HepG2 (cell line): ENCODE measurements at regions not wholly inside any gene's neighbourhood (a gene's known extent, or its start where the extent isn't known, plus 50 kb on each side); places are given as distances from the start of the nearest gene placed in this dataset.

Source experiments
- ASH2L ChIP-seq: fragments of 300-600, 200-600 bp; sonication (generic); IDR thresholded peaks from 2 replicates; pipeline ENCODE4 v1.7.0; 2017; ENCODE audit warnings: low read depth, mild to moderate bottlenecking, moderate library complexity, mixed read lengths, low read length; ENCODE audit not compliant: insufficient read length
- CBX1 ChIP-seq: IDR thresholded peaks from one replicate; pipeline ENCODE4 v1.6.1; 2016; ENCODE audit warnings: antibody characterized with exemption, low read depth
- FOXJ3 ChIP-seq: sonication (generic); formaldehyde crosslinking; IDR thresholded peaks from 2 replicates; pipeline ENCODE4 v1.4.0; 2020; ENCODE audit warnings: missing genetic modification reagents, mild to moderate bottlenecking, borderline replicate concordance
- HDAC6 ChIP-seq: fragments of 200-600 bp; sonication (generic); IDR thresholded peaks from 2 replicates; pipeline ENCODE4 v1.7.0; 2017; ENCODE audit warnings: mild to moderate bottlenecking, antibody characterized with exemption, low read length, low read depth
- MAFF ChIP-seq: IDR thresholded peaks from 2 replicates; pipeline ENCODE4 v1.6.1; 2011; ENCODE audit warnings: low read depth, low read length, improper control_type of control experiment
- PCBP2 ChIP-seq: fragments of 200-400 bp; formaldehyde crosslinking; optimal IDR thresholded peaks from 2 replicates; pipeline ENCODE3; 2018; ENCODE audit warnings: low read length, low read depth; ENCODE audit not compliant: poor library complexity, severe bottlenecking
- TSC22D2 ChIP-seq: sonication (generic); formaldehyde crosslinking; IDR thresholded peaks from 2 replicates; pipeline ENCODE4 v1.5.1; 2020; ENCODE audit warnings: missing genetic modification reagents, mild to moderate bottlenecking, borderline replicate concordance
- ZNF619 ChIP-seq: sonication (generic); formaldehyde crosslinking; IDR thresholded peaks from 2 replicates; pipeline ENCODE4 v1.4.0; 2020; ENCODE audit warnings: mild to moderate bottlenecking, missing genetic modification reagents
- ZNF646 ChIP-seq: sonication (generic); formaldehyde crosslinking; IDR thresholded peaks from 2 replicates; pipeline ENCODE4 v1.9.0; 2021; ENCODE audit warnings: mild to moderate bottlenecking, missing genetic modification reagents
- ZNF737 ChIP-seq: sonication (generic); formaldehyde crosslinking; IDR thresholded peaks from 2 replicates; pipeline ENCODE4 v1.5.0; 2020; ENCODE audit warnings: missing genetic modification reagents, mild to moderate bottlenecking, borderline replicate concordance

GRCh38 chr18:22822841-22823508, 110.2 kb upstream of the RBBP8 start (continued):
- TF ChIP-seq ZNF737 (CRISPR knock-in tag) (no peak), ZNF646 (CRISPR knock-in tag) (no peak), TSC22D2 (CRISPR knock-in tag) (no peak), ASH2L (no peak), HDAC6 (no peak), MAFF (no peak), CBX1 (no peak), FOXJ3 (no peak), ZNF619 (no peak), PCBP2 (no peak)
